ENCODE measurements at regions not wholly inside any gene's neighbourhood (a gene's known extent, or its start where the extent isn't known, plus 50 kb on each side); places are given as distances from the start of the nearest gene placed in this dataset.

GRCh38 chr11:33970984-33971466 is 79.1 kb upstream of the LMO2 start (continued):
- TF ChIP-seq UBTF (IDR thresholded peaks at IDR 0.05; ENCODE audit: borderline replicate concordance in 1 of 2, low read depth in 2 of 2, low read length in 2 of 2) (no peak), ZSCAN32 (CRISPR knock-in tag; IDR thresholded peaks at IDR 0.05) (no peak), HOXB6 (CRISPR knock-in tag; IDR thresholded peaks at IDR 0.05; ENCODE audit: borderline replicate concordance) (no peak), ZBTB5 (IDR thresholded peaks at IDR 0.05) (no peak), ZNF668 (CRISPR knock-in tag; IDR thresholded peaks at IDR 0.05) (no peak), PTRF (tag; IDR thresholded peaks at IDR 0.05) (no peak), PURB (CRISPR knock-in tag; IDR thresholded peaks at IDR 0.05; ENCODE audit: low read depth) (no peak), ZNF707 (CRISPR knock-in tag; conservative IDR thresholded peaks at IDR 0.05) (no peak), STAT5A (IDR thresholded peaks at IDR 0.05; ENCODE audit: borderline replicate concordance, low read length) (no peak), TCF7 (IDR thresholded peaks at IDR 0.05; ENCODE audit: borderline replicate concordance) (no peak), ZNF217 (CRISPR knock-in tag; IDR thresholded peaks at IDR 0.05) (no peak), ILF3 (IDR thresholded peaks at IDR 0.05; ENCODE audit: borderline replicate concordance) (no peak), NFYB (IDR thresholded peaks at IDR 0.05; ENCODE audit: extremely low read depth, insufficient read length) (no peak), CAMTA2 (CRISPR knock-in tag; conservative IDR thresholded peaks at IDR 0.05) (no peak)
- TF ChIP-seq, protein P1, sequence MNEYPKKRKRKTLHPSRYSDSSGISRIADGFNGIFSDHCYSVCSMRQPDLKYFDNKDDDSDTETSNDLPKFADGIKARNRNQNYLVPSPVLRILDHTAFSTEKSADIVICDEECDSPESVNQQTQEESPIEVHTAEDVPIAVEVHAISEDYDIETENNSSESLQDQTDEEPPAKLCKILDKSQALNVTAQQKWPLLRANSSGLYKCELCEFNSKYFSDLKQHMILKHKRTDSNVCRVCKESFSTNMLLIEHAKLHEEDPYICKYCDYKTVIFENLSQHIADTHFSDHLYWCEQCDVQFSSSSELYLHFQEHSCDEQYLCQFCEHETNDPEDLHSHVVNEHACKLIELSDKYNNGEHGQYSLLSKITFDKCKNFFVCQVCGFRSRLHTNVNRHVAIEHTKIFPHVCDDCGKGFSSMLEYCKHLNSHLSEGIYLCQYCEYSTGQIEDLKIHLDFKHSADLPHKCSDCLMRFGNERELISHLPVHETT (CRISPR knock-in tag; conservative IDR thresholded peaks at IDR 0.05 in 1 of 2, IDR thresholded peaks at IDR 0.05 in 1 of 2) = no peak
- TF ChIP-seq, protein P2, sequence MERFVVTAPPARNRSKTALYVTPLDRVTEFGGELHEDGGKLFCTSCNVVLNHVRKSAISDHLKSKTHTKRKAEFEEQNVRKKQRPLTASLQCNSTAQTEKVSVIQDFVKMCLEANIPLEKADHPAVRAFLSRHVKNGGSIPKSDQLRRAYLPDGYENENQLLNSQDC (CRISPR knock-in tag; IDR thresholded peaks at IDR 0.05) = no peak
- TF ChIP-seq, protein P3, sequence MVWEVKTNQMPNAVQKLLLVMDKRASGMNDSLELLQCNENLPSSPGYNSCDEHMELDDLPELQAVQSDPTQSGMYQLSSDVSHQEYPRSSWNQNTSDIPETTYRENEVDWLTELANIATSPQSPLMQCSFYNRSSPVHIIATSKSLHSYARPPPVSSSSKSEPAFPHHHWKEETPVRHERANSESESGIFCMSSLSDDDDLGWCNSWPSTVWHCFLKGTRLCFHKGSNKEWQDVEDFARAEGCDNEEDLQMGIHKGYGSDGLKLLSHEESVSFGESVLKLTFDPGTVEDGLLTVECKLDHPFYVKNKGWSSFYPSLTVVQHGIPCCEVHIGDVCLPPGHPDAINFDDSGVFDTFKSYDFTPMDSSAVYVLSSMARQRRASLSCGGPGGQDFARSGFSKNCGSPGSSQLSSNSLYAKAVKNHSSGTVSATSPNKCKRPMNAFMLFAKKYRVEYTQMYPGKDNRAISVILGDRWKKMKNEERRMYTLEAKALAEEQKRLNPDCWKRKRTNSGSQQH (CRISPR knock-in tag; IDR thresholded peaks at IDR 0.05) = no peak
- TF ChIP-seq, protein P4, sequence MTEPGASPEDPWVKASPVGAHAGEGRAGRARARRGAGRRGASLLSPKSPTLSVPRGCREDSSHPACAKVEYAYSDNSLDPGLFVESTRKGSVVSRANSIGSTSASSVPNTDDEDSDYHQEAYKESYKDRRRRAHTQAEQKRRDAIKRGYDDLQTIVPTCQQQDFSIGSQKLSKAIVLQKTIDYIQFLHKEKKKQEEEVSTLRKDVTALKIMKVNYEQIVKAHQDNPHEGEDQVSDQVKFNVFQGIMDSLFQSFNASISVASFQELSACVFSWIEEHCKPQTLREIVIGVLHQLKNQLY (CRISPR knock-in tag; conservative IDR thresholded peaks at IDR 0.05) = no peak

Data from K562 (cell line).